Lower lobe of right lung (tissue), 2 donors: ENCODE measurements at regions not wholly inside any gene's neighbourhood (a gene's known extent, or its start where the extent isn't known, plus 50 kb on each side); places are given as distances from the start of the nearest gene placed in this dataset.
"Not testable (repeated sequence)": the region's sequence is repeated elsewhere in the genome, so short reads cannot be mapped to it uniquely, and the experiment has no call there.

ENCODE experiments used
- ATAC-seq, 2 donors: fragments of 200-7000 bp; cut with Tn5 transposase; one replicate each; pipeline ENCODE4 v1.9.1; 2020 to 2022; ENCODE audit warnings: mild to moderate bottlenecking in 2 of 2, moderate library complexity in 2 of 2
- DNase-seq: peaks from one replicate; pipeline ENCODE4 v3.0.0-alpha.2; 2020
- H3K27ac ChIP-seq: fragments of 200-600 bp; one replicate; pipeline ENCODE4 v1.8.0; 2022
- H3K27me3 ChIP-seq: fragments of 200-600 bp; one replicate; pipeline ENCODE4 v1.8.0; 2022; ENCODE audit warnings: low read depth
- H3K36me3 ChIP-seq: fragments of 200-600 bp; one replicate; pipeline ENCODE4 v1.8.0; 2022; ENCODE audit warnings: mild to moderate bottlenecking
- H3K4me1 ChIP-seq: fragments of 200-600 bp; one replicate; pipeline ENCODE4 v1.8.0; 2022
- H3K4me3 ChIP-seq: fragments of 200-600 bp; one replicate; pipeline ENCODE4 v1.8.0; 2022; ENCODE audit warnings: mild to moderate bottlenecking
- H3K9me3 ChIP-seq: fragments of 200-600 bp; one replicate; pipeline ENCODE4 v1.8.0; 2022
- intact Hi-C: fragments of 100-400 bp; cut with DNase I; formaldehyde crosslinking; loops from one replicate; pipeline ENCODE4 v1.11.0; 2022
- TF ChIP-seq, protein P1 (sequence below): fragments of 200-600 bp; IDR thresholded peaks from one replicate; pipeline ENCODE4 v1.8.0; 2022; ENCODE audit warnings: antibody characterized with exemption, mild to moderate bottlenecking
- donor health status: DM: no; HTN: yes; CAD: no; lungs with severe emphysema.

DNA sequence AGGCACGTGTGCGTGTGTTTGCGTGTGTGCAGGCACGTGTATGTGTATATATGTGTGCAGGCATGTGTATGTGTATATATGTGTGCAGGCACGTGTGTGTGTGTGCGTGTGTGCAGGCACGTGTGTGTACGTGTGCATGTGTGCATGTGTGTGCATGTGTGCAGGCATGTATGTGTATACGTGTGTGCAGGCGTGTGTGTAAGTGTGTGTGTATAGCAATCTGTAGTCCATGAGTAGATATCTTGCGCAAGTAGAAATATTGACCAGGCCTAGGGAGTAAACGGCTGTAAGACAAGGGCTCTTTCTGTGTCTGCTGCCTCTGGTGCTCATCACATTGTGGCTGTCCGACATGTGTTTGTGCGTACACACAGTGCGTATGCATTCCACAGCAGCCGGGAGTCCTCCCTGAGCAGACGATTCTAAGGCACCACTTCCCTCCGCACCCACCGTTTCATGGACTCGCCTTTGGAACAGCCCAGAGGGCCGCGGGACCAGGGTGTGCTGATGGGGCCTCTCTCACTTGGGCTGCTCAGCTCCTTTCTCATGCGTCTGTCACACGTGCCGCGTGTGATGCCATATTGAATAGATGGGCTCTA, 167.6 kb downstream of the ERMARD start:
- H3K4me1 ChIP-seq: peaks cover 16% of the 10 kb centered on the region
- peaks cover 14% of the 10 kb centered on the region for H3K27me3 ChIP-seq
- intact Hi-C loops: no loop called here
- ATAC-seq: no peak
- no peak overlapping the region for H3K4me3 ChIP-seq
- no peaks in the 10 kb centered on the region for H3K36me3 ChIP-seq
- DNase-seq: no peak
- no peaks in the 10 kb centered on the region for H3K9me3 ChIP-seq
- H3K27ac ChIP-seq: no peak overlapping the region
- TF ChIP-seq, protein P1, sequence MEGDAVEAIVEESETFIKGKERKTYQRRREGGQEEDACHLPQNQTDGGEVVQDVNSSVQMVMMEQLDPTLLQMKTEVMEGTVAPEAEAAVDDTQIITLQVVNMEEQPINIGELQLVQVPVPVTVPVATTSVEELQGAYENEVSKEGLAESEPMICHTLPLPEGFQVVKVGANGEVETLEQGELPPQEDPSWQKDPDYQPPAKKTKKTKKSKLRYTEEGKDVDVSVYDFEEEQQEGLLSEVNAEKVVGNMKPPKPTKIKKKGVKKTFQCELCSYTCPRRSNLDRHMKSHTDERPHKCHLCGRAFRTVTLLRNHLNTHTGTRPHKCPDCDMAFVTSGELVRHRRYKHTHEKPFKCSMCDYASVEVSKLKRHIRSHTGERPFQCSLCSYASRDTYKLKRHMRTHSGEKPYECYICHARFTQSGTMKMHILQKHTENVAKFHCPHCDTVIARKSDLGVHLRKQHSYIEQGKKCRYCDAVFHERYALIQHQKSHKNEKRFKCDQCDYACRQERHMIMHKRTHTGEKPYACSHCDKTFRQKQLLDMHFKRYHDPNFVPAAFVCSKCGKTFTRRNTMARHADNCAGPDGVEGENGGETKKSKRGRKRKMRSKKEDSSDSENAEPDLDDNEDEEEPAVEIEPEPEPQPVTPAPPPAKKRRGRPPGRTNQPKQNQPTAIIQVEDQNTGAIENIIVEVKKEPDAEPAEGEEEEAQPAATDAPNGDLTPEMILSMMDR: no peak

DNA sequence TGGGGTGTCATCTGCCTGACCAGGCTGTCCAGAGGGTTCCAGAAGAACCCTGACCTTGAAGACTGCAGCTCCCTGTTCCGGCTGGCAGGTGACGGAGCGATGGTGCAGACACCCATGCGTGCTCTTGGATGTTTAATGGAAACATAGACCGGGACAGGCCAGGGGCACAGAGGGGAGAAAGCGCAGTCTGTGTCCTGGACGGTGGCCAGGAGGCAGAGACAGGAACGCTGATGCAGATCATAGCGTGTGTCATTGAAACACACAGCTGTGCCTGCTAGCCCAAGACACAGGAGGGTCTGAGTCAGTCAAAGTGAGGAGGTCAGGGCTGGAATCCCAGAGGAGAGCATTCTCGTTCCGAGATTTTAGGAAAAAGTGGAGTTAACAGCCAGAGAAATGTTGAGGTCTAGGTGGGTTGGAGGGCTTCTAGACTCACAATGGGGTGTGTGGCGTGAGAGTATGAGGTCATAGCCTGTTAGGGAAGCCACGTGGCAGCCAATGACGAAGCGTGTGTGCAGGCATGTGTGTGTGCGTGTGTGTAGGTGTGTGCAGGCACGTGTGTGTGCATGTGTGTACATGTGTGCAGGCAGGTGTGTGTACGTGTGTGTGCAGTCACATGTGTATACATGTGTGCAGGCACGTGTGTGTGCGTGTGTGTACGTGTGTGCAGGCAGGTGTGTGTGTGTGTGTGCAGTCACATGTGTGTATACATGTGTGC, 167.0 kb downstream of the ERMARD start:
- ATAC-seq: no peak

DNA sequence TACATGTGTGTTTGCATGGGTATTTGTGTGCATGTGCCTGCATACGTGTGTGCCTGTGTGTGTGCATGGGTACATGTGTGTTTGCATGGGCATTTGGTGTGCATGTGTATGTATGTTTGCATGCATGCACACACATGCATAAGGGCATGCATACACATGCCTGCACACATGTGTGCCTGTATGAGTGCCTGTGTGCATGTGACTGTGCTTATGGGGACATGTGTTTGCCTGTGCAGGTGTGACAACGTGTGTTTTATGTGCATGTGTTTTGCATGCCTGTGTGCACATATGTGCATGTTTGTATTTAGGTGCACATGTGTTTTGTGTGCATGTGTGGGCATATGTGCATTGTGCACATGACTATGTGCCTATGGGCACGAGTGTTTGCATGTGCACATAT, 165.7 kb downstream of the ERMARD start:
- TF ChIP-seq, protein P1: no peak
- intact Hi-C loops: no loop called here
- Histone ChIP-seq H3K4me1 (peaks cover 8% of the 10 kb centered on the region), H3K27ac (no peak overlapping the region), H3K9me3 (no peaks in the 10 kb centered on the region), H3K4me3 (no peak overlapping the region), H3K27me3 (peaks cover 14% of the 10 kb centered on the region), H3K36me3 (no peaks in the 10 kb centered on the region)
- DNase-seq (no peak), ATAC-seq (no peak)

More for the DNA sequence above, 167.0 kb downstream of the ERMARD start:
- Histone ChIP-seq H3K9me3 (no peaks in the 10 kb centered on the region), H3K4me1 (peaks cover 16% of the 10 kb centered on the region), H3K4me3 (no peak overlapping the region), H3K36me3 (no peaks in the 10 kb centered on the region), H3K27me3 (peaks cover 14% of the 10 kb centered on the region), H3K27ac (no peak overlapping the region)
- intact Hi-C loops: no loop called here
- no peak for DNase-seq
- TF ChIP-seq, protein P1: no peak

DNA sequence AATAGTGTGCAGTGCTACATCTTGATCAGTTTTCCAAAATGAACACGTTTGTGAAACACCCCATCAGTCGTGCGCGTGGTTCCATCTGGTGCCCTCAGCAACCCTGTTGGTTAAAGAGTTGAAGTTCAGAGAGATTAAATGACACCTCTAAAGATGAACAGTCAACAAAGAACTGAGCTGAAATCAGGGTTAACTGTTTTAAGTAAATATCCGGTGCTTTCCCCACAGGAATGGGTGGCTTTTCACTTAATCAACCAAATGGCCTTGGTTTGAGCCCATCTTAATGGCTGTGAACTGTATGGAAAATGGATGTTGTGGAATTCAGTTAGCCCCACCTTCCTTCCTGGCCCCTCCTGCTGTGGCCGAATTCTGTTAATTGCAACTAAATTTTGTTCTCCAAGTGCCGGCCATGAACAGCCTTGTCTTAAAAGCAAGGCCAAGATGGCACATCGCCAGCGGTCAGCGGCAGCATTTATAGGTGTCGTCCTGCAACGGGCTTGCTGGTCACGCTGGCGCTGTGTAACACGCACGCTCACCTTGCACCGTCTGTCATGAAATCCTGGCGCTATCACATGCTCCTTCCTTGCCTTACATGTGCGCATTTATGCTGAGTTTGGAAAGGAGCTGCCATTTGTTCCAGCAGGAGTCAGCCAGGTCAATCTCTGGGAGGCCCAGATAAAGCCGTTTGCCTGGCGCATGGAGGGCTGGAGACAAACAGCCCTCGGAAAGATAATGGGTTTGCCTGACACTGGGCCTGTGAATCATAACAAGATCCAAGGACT, 164.5 kb downstream of the ERMARD start:
- ATAC-seq (no peak), DNase-seq (no peak)
- Histone ChIP-seq H3K4me1 (peaks cover 7% of the 10 kb centered on the region), H3K27ac (no peak overlapping the region), H3K36me3 (no peaks in the 10 kb centered on the region), H3K4me3 (no peak overlapping the region), H3K27me3 (peaks cover 12% of the 10 kb centered on the region), H3K9me3 (no peaks in the 10 kb centered on the region)
- TF ChIP-seq, protein P1: no peak
- intact Hi-C loops: no loop called here

DNA sequence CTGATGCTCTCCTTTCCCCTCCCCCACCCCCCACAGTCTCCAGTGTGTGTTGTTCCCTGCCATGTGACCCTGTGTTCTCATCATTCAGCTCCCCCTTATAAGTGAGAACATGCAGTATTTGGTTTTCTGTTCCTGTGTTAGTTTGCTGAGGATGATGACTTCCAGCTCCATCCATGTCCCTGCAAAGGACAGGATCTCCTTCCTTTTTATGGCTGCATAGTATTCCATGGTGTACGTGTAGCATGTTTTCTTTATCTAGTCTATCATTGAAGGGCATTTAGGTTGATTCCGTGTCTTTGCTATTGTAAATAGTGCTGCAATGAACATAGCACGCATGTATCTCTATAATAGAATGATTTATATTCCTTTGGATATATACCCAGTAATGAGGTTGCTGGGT, 162.3 kb downstream of the ERMARD start:
- DNase-seq, intact Hi-C loops, H3K4me3 ChIP-seq, H3K4me1 ChIP-seq, H3K27ac ChIP-seq, H3K9me3 ChIP-seq, ATAC-seq, H3K27me3 ChIP-seq, H3K36me3 ChIP-seq: not testable (repeated sequence)
